Adrenal gland (tissue), 5 donors: ENCODE measurements at regions not wholly inside any gene's neighbourhood (a gene's known extent, or its start where the extent isn't known, plus 50 kb on each side); places are given as distances from the start of the nearest gene placed in this dataset.

ENCODE experiments used
- POLR2A ChIP-seq, 2 donors: fragments of 450-650 bp; IDR thresholded peaks; one replicate each; pipeline ENCODE4 v1.6.1; 2017; ENCODE audit warnings: antibody characterized with exemption in 2 of 2, mild to moderate bottlenecking in 2 of 2, moderate library complexity in 1 of 2
- TF ChIP-seq, protein P1 (sequence below), 6 experiments: fragments of 450-650 bp in 4 of 6; fragments of 200-600 bp in 2 of 6; sonication (generic) in 1 of 6; IDR thresholded peaks; 1 replicate in 5 of 6; 2 replicates in 1 of 6; pipeline versions ENCODE4 v1.5.1 to v1.8.0; 2016 to 2021; ENCODE audit warnings: antibody characterized with exemption in 6 of 6, mild to moderate bottlenecking in 2 of 6, moderate library complexity in 1 of 6
- donor health status: DM: no; HTN: no; CAD: no.

DNA sequence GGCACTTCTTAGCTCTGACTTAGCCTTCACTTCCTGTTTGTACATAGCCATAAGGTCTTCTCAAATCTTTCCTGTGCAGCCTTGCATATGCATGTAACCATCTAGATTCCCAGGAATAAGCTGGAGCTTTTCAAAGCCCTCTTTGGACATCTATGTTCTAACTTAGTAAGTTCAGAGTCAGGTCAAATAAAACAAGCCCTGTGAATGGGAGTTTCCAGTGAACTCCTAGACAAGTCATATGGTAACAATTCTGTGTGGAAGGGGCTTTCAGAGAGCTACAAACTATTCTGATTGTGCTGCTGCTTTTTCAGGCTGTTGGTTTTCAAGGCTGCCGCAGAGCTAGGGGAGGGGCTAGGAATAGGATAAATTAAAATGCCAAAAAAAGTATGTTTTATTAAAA, 208.4 kb upstream of the AKR1E2 start:
- TF ChIP-seq, protein P1, sequence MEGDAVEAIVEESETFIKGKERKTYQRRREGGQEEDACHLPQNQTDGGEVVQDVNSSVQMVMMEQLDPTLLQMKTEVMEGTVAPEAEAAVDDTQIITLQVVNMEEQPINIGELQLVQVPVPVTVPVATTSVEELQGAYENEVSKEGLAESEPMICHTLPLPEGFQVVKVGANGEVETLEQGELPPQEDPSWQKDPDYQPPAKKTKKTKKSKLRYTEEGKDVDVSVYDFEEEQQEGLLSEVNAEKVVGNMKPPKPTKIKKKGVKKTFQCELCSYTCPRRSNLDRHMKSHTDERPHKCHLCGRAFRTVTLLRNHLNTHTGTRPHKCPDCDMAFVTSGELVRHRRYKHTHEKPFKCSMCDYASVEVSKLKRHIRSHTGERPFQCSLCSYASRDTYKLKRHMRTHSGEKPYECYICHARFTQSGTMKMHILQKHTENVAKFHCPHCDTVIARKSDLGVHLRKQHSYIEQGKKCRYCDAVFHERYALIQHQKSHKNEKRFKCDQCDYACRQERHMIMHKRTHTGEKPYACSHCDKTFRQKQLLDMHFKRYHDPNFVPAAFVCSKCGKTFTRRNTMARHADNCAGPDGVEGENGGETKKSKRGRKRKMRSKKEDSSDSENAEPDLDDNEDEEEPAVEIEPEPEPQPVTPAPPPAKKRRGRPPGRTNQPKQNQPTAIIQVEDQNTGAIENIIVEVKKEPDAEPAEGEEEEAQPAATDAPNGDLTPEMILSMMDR (IDR thresholded peaks at IDR 0.05): no peak
- TF ChIP-seq POLR2A (IDR thresholded peaks at IDR 0.05): no peak
